ENCODE measurements at regions not wholly inside any gene's neighbourhood (a gene's known extent, or its start where the extent isn't known, plus 50 kb on each side); places are given as distances from the start of the nearest gene placed in this dataset.

DNA sequence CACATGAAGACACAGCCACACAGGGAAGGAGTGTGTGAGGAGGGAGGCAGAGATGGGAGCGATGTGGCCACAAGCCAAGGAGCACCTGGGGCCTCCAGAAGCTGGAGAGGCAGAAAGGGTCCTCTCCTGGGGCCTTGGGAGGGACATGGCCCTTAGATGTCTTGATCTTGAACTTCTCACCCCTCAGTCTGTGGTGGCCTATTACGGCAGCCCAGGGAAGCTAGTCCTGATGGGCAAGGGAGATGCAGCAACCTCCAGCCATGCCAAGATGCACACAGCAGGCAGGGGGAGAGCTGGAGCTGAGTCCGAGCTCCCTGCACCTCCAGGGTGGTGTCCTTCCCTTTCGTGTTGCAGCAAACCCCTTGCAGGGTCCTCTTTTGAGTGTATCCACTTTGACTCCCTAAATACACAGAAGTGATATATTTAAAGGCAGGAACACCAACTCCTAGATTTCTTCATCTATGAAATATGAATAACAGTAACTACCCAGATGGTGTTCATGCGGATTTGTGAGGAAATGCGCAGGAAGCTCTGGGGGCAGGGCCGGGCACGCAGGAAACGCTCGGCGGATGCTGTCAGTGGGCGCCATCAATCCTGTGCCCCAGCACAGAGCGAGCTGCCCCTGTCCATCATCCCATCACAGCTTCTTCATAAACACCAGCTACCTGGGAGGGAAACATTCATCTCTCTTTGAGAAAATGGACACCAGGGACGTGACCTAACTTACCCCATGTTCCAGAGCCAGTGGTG is 230.4 kb upstream of the MYT1L start:
- DNase-seq (ENCODE audit: low spot score) (no peak), FAIRE-seq (no peak)

DNA sequence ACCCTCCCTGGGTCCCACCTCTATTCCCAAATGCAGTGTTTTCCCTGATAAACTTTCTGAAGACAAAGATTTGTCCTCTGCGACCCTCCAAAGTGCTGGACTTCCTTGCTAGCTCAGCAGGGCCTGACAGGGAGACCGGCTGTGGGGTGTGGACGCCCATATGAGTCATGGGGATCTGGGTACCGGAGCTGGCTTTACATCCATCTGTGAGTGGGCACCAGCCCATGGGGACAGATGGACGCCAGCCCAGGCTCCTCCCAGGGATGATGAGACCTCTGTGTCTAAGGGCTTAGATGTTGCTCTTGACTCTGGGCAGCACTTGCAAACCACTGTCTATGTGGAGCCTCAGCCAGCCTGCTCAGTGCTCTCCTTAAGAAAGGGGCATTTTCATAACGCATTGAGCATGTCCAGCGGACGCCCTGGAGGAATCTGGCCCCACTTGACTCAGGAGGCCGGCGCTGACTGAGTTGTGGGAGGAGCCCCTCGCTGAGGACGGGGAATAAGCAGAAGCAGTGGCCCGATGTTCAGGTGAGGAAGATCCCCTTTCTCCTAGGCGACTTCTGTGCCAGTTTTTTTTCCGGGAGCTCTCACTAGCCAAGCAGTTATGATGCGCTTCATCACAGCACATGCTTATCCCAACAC is 229.4 kb upstream of the MYT1L start:
- FAIRE-seq (no peak), DNase-seq (ENCODE audit: low spot score) (no peak)

DNA sequence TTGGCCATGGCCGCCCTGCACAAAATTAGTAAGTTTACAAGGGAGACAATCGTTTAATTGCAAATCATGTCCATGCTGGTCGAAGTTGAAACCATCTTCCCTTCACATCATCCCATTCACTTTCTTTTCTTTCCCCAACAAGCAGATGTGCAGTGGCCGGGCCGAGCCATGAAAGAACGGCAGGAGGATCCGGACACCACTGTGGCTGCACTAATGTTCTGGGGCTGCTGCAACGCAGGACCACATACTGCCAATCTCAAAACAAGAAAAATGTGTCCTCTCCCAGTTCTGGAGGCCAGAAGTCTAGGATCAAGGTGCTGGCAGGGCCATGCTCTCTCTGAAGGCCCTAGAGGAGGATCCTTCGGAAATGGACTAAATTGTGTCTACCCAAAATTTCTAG is 227.4 kb upstream of the MYT1L start:
- DNase-seq (ENCODE audit: low spot score) (no peak), FAIRE-seq (no peak)

DNA sequence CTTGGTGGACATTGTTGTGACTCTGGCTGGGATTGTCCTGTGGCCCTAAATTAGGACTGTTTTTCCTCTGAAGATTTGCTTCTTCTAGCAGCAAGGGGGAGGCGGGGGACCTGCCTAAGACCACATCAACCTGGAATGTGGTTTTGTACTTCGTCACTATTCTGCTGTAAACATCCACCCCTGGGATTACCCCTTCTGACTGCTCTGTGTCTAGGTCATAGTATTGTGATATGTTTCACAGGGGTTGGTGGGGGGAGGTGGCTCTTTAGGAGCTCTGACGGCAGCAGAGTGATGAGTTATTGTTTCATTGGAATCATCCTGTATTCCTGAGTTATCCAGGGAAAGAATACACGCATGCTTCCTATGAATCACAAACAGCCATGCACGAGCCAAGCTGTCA is 226.4 kb upstream of the MYT1L start:
- no peak for DNase-seq (ENCODE audit: low spot score)
- FAIRE-seq: no peak

DNA sequence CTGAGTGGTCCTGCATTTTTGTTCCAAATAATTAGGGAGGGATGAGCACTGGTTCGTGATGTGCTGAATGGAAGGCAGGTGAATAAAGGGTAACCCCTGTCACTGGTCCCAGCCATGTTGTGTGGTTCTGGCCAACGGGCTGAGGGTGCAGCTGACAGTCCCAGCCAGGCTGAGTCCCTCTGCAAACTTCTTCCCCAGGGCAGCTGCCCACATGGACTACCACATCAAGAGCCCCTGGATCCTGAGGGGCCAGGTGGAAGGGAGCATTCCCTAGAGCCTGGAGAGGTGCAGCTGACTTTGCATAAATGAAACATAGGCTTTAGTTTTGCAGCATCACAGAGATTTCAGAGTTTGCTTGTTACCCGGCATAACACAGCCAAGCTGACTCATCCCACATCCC is 219.8 kb upstream of the MYT1L start:
- DNase-seq (ENCODE audit: low spot score): no peak

DNA sequence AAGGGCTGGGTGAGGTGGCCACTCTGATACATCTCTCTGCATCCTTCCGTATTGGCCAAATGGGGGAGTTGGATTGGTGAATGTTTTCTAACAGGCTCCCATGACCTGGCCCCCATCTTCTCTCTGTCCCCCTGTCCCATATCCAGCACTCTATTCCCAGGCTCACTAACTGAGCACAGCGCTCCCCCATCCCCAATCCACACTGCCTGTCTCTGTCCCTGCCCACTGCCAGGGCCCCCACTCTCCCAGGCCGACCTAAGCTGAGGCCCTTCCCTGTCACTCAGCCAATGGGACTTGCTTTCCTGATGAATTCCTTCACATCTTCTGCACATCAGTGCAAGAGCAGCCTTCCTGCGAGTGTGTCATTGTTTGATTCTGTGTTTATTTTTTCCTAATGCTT is 216.8 kb upstream of the MYT1L start:
- no peak for DNase-seq (ENCODE audit: low spot score)
- no peak for FAIRE-seq

More for the DNA sequence above, 219.8 kb upstream of the MYT1L start:
- FAIRE-seq: no peak

DNA sequence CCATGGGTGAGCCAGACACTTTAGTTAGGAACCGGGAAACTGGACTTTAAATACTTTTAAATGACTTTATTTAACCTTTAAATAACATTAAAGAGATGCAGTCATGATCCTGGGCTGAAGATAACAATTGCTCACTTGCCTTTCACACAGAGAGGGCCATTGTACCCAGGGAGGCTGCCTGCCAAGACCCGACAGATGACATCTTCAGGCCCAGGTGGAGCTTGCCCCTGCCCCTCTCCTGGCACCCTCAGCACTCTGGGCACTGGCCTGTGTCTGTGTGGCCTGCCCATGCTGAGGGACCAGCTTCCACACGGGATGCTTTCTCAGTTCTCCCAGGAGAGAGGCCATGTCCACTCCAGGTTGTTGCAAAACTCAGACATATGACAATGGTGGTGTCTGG is 216.4 kb upstream of the MYT1L start:
- no peak for DNase-seq (ENCODE audit: low spot score)
- FAIRE-seq: no peak

DNA sequence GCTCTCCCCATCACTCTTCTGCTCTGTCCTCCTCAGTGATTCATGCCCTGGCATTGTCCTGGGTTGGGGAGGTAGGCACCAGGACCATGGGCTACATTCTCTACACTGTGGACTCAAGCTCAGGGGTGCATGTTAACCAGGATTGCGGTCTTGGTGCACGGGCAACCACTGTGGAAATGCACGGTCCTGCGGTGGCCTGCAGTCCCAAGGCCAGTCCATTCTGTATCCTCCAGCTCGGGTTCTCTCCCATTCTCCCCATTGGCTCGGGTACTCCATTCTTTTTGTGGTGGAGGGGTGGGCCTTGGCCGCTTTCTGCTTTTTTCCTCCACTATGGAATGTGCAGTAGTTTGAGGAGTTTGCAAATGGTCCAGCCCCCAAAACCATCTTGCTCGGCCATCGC is 215.0 kb upstream of the MYT1L start:
- DNase-seq (ENCODE audit: low spot score): no peak
- no peak for FAIRE-seq

DNA sequence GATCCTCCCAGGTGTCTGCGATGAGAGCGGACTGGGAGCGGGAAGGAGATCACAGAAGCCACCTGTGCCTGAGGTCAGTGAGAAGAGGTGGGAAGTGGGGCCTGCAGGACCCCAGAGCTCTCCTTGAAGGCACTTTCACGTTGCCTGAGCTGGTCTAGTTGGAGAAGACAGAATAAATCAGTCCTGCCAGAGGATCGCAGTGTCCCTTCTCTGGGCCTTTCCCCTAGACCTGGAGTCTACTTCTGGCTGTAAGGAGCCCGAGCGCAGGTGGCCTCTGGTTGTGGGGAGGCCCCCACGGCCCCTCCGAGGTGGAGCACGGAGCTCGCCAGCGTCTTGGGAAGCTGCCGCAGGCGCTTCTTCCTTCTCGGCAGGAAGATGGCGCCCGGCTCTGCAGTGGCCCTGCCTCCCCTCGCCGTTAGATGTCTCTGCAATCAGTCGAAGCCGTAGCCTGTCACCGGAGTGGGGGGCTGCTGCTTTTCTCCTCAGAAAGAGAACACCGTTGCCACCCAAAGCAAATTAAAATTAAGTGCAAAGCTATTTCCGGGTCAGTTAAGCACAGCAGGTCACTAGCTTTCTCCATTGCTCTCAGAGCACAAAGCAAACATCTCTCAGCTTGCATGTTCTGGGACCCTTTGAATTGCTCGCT is 212.0 kb upstream of the MYT1L start:
- FAIRE-seq: no peak
- no peak for DNase-seq (ENCODE audit: low spot score)

DNA sequence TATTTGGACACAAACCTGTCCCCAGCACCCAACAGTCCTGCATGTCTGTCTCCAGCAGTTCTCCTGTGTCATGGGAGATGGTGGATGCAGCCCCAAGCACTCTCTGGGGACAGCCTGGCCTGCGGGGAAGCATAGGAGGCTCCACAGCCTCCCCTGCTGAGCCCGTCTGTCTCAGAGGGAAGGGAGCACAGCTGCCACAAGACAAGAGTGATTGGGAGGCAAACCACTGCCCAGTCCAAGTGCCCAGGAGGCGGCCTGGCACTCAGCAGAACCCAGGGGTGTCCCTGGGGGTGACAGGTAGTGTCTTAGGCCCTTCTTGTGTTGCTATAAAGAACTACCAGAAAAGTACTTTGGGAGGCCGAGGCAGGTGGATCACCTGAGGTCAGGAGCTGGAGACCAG is 211.2 kb upstream of the MYT1L start:
- DNase-seq (ENCODE audit: low spot score): no peak
- no peak for FAIRE-seq

DNA sequence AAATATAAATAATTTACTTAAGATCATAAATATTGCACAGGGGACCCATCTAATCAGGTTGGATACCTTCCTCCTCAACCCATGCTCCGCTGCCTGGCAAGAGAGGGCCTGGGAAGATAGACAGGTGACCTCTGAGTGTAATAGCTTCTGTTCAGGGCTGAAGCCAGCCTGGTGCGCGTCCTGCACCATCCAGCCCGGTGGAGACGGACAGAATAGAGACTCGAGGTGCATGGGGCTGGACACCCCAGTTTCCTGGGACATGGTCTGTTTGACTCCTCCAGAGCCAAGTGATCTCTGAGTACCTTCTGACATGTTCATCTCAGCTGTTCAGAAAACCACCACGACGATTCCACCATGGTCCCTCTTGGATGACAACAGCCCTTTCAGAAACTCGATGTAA is 209.3 kb upstream of the MYT1L start:
- DNase-seq (ENCODE audit: low spot score): no peak
- no peak for FAIRE-seq

DNA sequence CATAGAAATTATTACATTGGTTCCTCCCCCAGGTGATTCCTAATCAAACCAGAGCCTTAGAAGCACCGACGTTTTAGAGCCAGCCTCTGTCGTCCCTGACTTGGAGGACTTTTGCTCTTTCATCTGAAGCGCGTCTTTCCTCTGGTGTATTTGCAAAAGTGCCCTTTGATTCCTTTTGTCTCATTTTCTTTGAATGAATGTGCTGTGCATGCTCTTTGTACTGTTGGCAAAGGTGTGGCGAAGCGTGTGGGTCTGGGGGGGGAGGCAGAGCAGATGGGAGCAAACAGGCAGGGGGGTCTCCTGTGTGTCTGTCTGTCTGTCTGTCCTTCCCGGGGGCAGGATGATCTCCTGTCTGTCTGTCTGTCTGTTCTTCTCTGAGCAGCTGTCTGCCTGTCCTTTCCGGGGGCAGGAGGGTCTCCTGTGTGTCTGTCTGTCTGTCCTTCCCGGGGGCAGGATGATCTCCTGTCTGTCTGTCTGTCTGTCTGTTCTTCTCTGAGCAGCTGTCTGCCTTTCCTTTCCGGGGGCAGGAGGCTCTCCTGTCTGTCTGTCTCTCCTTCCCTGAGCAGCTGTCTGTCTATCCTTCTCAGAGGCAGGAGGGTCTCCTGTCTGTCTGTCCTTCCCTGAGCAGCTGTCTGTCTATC is 205.5 kb upstream of the MYT1L start:
- FAIRE-seq: no peak
- DNase-seq (ENCODE audit: low spot score): no peak

DNA sequence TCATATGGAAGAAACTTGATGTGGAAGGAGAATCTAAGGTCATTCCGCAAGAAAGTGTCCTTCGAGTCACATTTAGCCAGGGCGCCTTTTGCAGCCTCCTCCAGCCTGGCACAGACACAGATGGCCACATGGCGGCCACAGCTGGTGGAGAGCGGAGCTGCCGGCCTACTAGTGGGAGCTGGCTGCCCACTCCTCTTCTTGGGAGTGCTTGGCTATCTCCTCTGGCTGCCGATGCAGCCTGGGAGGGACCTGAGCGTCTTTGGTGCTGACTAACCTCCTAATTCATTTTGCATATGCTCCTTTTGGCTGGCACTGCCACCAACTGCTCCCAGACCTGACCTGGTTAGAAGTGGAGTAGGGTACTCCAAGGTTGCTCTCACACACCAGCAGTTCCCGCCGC is 199.3 kb upstream of the MYT1L start:
- FAIRE-seq (no peak), DNase-seq (ENCODE audit: low spot score) (no peak)

DNA sequence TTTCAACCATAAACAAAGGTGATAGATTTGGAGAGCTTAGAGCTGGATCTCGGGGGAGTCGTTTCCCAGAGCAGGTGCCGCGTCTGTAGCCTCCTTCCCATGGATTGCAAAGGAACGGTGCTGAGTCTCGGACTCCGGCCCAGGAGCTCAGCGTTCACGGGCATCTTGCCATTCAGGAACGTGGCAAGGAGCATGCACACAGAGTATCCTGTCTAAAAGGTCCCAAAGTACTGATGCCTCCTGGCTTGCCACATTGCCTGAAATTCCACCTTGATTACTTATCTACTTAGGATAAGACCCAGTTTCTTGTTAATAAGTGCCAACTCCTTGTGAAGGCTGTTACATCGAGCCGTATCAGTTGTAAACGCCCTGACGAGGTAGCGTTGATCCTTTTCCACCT is 197.8 kb upstream of the MYT1L start:
- FAIRE-seq: no peak
- no peak for DNase-seq (ENCODE audit: low spot score)

DNA sequence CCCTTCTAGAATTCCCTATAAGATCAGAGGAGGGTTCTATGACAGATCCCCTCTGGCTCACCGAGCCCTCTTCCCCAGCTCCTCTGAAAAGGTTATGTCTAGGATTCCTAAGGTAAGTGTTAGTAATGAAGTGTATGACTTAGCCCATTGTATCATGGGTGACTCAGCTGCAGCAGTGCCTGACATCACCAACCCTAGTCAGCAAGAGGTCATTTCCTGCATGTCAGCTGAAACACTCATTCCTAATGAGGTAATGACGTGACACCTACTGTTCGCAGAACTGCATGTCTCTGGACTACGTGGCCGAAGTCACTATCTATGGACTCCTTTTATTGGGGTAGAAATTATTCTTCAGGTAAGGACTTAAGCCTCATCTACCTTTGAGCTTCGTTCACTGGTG is 196.1 kb upstream of the MYT1L start:
- FAIRE-seq: no peak
- peak; percentile 37 for DNase-seq (ENCODE audit: low spot score)

DNA sequence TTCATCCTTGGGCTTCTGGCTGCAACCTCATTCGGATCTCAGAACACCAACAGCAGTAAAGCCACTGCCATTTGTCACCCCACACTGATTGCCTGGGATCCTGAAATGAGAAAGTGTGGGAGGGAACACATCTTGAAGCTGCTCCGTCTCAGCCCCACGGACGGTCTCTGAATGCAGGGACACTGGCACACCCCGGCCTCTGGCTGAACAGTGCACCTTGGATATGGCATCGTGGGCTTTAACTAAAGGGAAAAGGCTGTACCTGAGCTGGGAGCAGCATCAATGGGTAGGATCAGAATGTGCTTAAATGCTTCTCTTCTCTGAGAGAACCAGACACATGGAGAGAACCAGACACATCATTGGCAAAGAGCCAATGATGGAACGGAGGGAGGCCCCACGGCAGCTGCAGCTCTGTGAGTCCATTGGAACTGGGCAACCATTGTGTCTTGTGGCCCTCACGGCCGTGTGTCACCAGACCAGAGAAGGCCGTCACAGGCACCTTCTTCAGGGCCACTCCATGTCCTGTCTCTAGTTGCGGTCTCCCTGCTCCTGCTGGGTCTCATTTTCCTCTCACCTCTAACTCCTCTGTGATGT is 193.4 kb upstream of the MYT1L start:
- no peak for DNase-seq (ENCODE audit: low spot score)
- FAIRE-seq: no peak

DNA sequence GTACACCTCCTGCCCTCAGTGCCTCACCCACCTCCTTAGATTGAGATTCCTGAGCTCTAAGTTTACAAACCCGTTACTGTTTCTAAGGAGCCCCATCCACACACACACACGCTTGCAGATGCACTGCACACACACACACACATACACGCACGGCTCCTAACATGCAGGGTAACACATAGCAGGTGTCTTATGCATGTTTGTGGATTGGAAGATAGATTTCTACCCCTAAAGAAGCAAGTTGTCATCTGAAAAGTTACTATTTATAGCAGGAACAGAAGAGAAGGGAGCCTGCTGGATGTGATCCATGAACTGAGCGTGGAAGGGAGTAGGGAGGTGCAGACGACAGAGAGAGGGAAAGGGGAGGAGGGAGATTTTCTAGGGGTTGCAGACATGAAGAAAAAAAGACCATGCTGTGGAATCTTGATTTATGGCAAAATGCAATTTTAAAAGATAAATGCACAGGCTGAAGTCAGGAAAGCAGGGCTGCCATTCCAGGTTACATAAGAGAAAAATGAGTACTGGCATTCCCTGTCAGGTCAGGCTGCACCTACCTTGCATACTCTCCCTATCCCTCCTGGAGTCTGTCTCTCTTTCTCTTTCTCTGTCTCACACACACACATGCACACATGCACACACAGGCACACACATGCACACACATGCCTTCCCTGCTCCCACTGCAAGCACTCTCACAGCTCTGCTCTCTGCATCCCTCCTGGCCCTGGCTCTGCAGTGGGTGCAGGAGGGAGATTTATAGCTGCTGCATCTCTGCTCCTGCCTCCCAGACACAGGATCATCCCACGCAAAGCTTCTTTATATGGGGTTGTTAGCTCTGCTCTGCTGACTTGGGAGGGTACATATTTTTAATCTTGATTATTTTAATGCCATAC is 192.6 kb upstream of the MYT1L start:
- DNase-seq (ENCODE audit: low spot score): no peak
- no peak for FAIRE-seq

DNA sequence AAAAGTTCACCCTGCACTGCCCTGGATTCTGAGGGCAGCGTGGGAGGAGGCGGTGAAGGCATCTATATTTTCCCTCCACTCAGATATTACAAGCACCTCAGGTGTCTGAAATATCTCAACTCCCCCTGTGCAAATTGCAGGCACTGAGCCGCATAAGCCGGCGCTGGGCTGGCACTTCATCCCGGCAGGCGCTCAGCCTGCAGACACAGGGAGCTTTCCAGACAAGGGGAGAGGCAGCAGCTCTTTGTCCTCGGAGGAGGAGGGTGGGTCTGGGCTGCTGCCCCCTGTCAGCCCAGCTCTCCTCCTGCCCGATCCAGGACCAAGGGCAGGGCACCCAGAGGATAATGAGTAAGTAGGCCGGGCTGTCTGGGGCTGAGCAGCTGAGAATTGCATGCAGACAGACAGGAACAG is 189.3 kb upstream of the MYT1L start:
- DNase-seq (ENCODE audit: low spot score): no peak
- FAIRE-seq: no peak

DNA sequence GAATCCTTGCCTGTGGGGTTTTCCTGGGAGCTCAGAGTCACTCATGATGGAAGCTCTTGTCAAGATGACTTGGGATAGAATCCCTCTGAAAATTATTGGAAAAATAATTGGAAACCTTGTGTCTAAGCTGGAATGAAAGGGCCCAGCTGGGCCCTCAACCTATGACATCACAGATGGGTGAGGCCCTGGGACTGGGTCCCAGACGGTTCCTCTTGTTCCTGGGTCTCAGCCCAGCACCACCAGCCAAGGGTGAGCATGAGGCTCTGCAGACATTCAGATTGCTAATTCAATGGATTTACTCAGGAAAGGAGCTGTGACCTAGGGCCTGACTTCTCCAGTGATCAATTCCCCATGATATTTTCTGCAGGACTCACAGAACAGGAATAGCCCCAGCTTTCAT is 188.3 kb upstream of the MYT1L start:
- DNase-seq (ENCODE audit: low spot score): no peak
- no peak for FAIRE-seq

DNA sequence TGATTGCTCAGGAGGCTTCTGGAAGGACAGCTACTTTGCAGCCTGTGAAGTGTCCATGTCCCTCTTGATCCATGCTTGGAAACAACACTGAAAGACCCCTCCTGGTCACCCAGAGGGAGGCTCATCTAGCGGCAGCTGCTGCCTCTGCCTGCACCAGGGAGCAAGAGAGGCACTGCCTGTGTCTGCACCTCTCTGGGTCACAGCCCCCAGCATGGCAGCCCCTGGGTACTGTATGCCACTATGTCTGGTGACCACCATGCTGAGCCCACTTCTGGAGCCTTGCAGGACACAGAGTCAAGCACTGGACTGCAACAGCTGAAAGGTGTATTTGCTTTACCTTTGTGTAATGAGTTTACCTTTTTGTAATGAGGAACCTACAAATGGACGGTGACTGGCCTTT is 186.3 kb upstream of the MYT1L start:
- no peak for DNase-seq (ENCODE audit: low spot score)
- FAIRE-seq: no peak

DNA sequence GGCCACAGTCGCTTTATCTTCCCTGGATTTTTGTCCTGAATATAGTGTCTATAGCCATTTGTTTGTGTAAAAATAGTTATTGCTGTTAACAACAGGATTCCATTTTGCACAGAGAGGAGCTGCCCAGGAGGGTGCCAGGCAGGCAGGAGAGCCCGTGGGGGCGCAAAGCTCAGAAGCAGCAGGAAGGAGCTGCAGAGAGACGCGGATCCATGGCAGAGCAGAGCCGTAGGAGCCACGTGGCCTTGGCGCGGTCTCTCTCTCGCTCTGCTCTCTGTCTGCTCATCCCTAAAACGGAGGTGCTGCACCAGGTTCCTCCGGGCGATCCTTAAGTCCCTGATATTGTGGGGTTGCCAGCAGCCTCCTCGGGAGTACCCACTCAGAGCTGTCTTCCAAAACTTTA is 185.3 kb upstream of the MYT1L start:
- DNase-seq (ENCODE audit: low spot score) (no peak), FAIRE-seq (no peak)

Data from RCC 7860 (cell line).